ENCODE measurements at regions not wholly inside any gene's neighbourhood (a gene's known extent, or its start where the extent isn't known, plus 50 kb on each side); places are given as distances from the start of the nearest gene placed in this dataset.
A peak's percentile ranks its signal among the peaks of the same experiment; 100 is the strongest.
"Not testable (repeated sequence)": the region's sequence is repeated elsewhere in the genome, so short reads cannot be mapped to it uniquely, and the experiment has no call there.

DNA sequence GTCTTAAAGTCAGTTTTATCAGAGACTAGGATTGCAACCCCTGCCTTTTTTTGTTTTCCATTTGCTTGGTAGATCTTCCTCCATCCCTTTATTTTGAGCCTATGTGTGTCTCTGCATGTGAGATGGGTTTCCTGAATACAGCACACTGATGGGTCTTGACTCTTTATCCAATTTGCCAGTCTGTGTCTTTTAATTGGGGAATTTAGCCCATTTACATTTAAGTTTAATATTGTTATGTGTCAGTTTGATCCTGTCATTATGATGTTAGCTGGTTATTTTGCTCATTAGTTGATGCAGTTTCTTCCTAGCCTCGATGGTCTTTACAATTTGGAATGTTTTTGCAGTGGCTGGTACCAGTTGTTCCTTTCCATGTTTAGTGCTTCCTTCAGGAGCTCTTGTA, 93.3 kb upstream of the GALNT18 start:
- not testable (repeated sequence) for DNase-seq

DNA sequence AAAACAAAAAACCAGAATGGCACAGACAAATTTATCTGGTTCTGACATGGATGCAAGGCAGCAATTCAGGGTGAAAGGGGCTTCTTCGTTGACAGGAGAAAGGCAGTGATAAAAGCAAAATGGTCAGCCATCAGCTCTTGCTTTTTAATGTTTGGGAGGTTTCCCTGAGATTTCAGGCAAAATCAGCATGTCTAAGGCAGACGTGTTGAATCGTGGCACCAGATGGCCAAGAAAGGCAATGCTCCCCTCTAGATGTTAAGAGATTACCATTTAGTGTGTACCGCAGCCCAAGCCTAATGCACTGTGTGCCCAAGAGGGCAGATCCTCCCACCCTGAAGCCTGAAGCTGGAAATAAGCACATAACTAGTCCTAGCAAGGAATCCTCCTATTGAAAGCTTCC, 88.8 kb upstream of the GALNT18 start:
- DNase-seq: no peak

GRCh38 chr11:11709447-11710239, 87.8 kb upstream of the GALNT18 start:
- DNase-seq: no peak

GRCh38 chr11:11708256-11708655, 86.5 kb upstream of the GALNT18 start:
- DNase-seq: no peak

DNA sequence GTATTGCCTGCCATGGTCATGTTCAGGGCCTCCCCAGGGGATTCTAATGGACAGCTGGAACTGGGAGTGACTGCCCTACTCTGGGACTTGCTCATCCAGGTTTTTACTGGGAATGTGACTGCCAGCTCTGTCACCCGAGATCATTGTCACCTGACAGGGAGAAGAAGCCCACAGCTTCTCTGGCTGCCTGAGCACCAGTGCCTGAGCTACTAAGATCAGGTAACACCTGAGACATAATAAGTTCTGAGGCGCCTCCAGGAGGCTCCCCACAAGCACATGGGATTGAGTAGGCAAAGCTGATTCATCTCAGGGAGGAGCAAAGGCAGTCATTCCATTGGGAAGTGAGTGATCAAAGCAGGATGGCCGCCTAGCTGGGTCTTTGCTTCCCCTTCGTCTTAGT, 84.2 kb upstream of the GALNT18 start:
- peak; percentile 6 for DNase-seq

DNA sequence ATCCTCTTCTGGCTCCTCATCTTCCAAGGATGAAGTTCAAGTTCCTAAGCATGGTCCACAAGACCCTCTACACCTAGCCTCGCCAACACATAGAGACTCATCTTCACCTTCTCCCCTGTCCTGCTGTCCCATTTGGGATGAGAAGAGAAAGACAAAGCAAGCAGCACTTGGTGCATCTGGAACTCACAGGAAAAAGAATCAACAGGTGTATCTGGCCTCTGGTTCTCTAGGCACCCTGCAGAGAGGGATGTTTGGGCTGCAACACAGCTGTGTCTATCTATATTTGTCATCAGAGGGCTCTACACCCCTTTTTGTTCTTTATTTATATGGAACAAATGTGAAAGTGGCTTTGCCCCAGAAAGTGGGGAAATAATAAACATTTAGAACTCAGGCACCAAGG, 82.1 kb upstream of the GALNT18 start:
- DNase-seq: no peak

GRCh38 chr11:11701070-11701469, 79.3 kb upstream of the GALNT18 start:
- no peak for DNase-seq

- no peak for DNase-seq
Observed at GRCh38 chr11:11697796-11698195, 76.0 kb upstream of the GALNT18 start.

- no peak for DNase-seq
Observed at GRCh38 chr11:11691296-11692151, 69.7 kb upstream of the GALNT18 start.

DNA sequence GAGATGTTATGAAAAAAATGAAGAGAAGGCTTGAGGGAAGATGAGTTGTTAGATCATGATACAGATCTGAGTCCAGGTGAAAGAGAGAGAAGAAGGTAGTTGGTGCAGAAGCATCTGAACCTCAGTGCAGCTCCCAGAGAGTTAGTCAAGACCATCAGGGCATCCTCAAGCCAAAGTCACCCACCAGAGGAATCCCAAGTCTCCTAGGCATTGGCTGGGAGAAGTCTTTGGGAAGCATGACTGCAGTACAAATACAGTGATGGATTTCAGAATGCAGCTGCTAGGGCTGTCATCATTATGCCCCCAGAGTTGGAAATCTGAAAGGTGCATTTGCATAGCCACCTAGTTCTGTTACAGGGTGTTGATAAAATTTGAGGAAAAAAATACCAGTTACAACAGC, 59.7 kb upstream of the GALNT18 start:
- no peak for DNase-seq

DNA sequence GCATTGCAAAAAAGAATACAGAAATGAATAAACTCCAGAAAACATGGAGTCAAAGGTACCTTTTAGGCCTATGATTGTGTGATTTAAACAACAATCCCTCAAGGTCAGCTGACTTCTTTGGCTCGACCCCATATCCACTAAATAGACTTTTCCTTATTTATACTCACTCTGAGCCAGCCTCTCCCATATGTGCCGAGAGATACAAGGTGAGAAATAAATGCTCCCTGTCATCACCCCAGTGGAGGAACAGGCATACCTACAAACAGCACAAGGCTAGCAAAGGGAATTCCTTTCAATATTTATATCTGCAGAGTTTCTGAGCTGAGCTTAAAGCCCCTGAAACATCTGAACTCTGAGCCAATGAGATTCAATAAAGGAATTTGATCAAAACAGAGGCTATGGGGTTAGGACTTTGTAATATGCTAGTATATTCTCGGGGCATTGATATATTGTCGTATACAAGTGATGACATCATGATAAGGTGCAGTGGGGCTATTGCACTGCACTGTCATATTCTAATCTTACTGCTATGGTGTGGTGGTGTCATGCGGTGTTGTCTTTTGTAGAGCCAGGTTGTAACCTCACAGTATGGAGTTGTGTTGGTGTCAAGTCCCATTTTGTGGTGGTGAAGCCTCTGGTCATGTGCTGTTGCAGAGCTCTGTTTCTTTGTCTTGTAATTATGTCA, 56.0 kb upstream of the GALNT18 start:
- no peak for DNase-seq

DNA sequence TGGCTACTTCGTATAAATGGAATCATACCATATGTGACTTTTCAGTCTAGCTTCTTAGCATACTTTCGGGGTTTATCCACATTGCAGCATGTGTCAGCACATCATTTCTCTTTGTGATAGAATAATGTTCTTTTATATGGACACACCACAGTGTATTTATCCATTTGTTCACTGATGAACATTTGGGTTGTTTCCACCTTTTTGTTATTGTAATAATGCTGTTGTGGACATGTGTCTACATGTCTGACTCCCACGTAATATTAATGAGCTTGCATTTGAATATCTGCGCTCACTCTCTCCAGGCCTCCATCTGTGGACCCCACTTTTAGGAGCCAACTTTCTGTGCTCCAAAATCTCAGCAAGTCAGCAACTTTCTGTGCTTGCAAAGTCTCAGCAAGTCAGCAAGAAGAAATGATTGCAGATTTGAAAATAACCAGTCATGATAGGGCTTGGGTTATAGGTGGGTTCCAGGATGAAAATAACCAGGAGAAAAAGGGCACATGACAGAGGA, 53.9 kb upstream of the GALNT18 start:
- DNase-seq: no peak

GRCh38 chr11:11672789-11673188, 51.0 kb upstream of the GALNT18 start:
- DNase-seq: no peak

DNA sequence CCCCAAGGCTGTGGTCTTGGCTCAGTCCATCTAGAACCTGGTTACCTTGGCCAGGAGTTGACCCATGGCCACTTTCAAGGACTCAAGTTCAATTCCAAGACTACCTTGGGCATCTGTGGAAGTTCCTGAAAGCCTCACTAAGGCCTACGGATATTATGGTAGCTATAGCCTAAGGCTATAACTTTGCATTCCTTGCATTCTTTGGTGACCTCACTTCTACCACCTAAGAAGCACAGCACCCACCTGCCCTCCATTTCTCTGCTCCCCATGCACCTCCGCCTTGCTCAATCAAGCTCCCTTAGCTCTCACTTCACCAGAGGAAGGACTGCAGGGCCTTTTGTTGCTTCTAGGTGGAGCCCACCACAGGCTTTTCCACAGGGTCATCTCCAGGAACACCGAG, 50.3 kb upstream of the GALNT18 start:
- DNase-seq: no peak
